Activated CD4-positive, alpha-beta T cell treated with anti-CD3 and anti-CD28 coated beads, Interleukin-2, amount 50 U/mL, for 16 hours (primary cell): ENCODE measurements at regions not wholly inside any gene's neighbourhood (a gene's known extent, or its start where the extent isn't known, plus 50 kb on each side); places are given as distances from the start of the nearest gene placed in this dataset.

Experiments
- DNase-seq: peaks from one replicate; pipeline ENCODE4 v3.0.0-alpha.2; 2020

GRCh38 chr3:168885028-168885427, 778.5 kb downstream of the MECOM start:
- no peak for DNase-seq

- DNase-seq, result no peak
Measured at GRCh38 chr3:168884353-168884903, 779.1 kb downstream of the MECOM start.

GRCh38 chr3:168883145-168883544, 780.4 kb downstream of the MECOM start:
- DNase-seq, result no peak

GRCh38 chr3:168881804-168882203, 781.7 kb downstream of the MECOM start:
- no peak for DNase-seq

GRCh38 chr3:168878655-168879054, 782.9 kb upstream of the GOLIM4 start:
- DNase-seq, result no peak

- no peak for DNase-seq
Measured at GRCh38 chr3:168877899-168878298, 782.2 kb upstream of the GOLIM4 start.

- DNase-seq, result no peak
Measured at GRCh38 chr3:168876346-168877035, 780.8 kb upstream of the GOLIM4 start.

GRCh38 chr3:168872826-168873225, 777.1 kb upstream of the GOLIM4 start:
- no peak for DNase-seq

GRCh38 chr3:168870892-168871291, 775.2 kb upstream of the GOLIM4 start:
- DNase-seq, result no peak

- DNase-seq, result no peak
Measured at GRCh38 chr3:168865022-168865551, 769.4 kb upstream of the GOLIM4 start.

GRCh38 chr3:168864107-168865021, 768.6 kb upstream of the GOLIM4 start:
- no peak for DNase-seq

- DNase-seq, result no peak
Measured at GRCh38 chr3:168863561-168863960, 767.8 kb upstream of the GOLIM4 start.

- no peak for DNase-seq
Measured at GRCh38 chr3:168862466-168862865, 766.7 kb upstream of the GOLIM4 start.

GRCh38 chr3:168860592-168860991, 764.9 kb upstream of the GOLIM4 start:
- DNase-seq, result no peak

- no peak for DNase-seq
Measured at GRCh38 chr3:168860028-168860427, 764.3 kb upstream of the GOLIM4 start.

GRCh38 chr3:168859574-168859973, 763.9 kb upstream of the GOLIM4 start:
- no peak for DNase-seq

- DNase-seq, result no peak
Measured at GRCh38 chr3:168859143-168859542, 763.4 kb upstream of the GOLIM4 start.

GRCh38 chr3:168858327-168858726, 762.6 kb upstream of the GOLIM4 start:
- DNase-seq, result no peak

GRCh38 chr3:168850109-168850508, 754.4 kb upstream of the GOLIM4 start:
- DNase-seq, result no peak

- peak; percentile 26 for DNase-seq
Measured at GRCh38 chr3:168847291-168847883, 751.7 kb upstream of the GOLIM4 start.

GRCh38 chr3:168844894-168845482, 749.3 kb upstream of the GOLIM4 start:
- DNase-seq, result no peak

- DNase-seq, result no peak
Measured at GRCh38 chr3:168844472-168844871, 748.7 kb upstream of the GOLIM4 start.

- no peak for DNase-seq
Measured at GRCh38 chr3:168843481-168843880, 747.8 kb upstream of the GOLIM4 start.
